Kidney (tissue), 13 donors: ENCODE measurements at regions not wholly inside any gene's neighbourhood (a gene's known extent, or its start where the extent isn't known, plus 50 kb on each side); places are given as distances from the start of the nearest gene placed in this dataset.

Source experiments
- DNase-seq, 5 donors: peaks; one replicate each; pipeline ENCODE4 v3.0.0-alpha.2; 2013 to 2020
- FAIRE-seq: peaks from 2 replicates; lab custom pipeline; 2012; peaks lifted over from hg19 to GRCh38; lab: Jason Lieb, UNC
- H3K27ac ChIP-seq, 2 donors: one replicate each; pipeline ENCODE4 v1.7.0; 2013; ENCODE audit warnings: low read depth in 2 of 2, low read length in 2 of 2, inconsistent platforms in 1 of 2
- H3K27me3 ChIP-seq: one replicate; pipeline ENCODE4 v1.7.1; 2013; ENCODE audit warnings: low read length, inconsistent platforms; ENCODE audit not compliant: control insufficient read depth, insufficient read depth
- H3K36me3 ChIP-seq, 3 donors: one replicate each; pipeline versions ENCODE4 v1.7.0 to v1.7.1; 2013; ENCODE audit warnings: low read length in 3 of 3, control low read depth in 1 of 3, inconsistent platforms in 1 of 3; ENCODE audit not compliant: insufficient read depth in 3 of 3, control insufficient read depth in 2 of 3
- H3K4me1 ChIP-seq, 3 donors: one replicate each; pipeline versions ENCODE4 v1.7.0 to v1.7.1; 2013; ENCODE audit warnings: low read length in 3 of 3, inconsistent platforms in 1 of 3, low read depth in 1 of 3; ENCODE audit not compliant: control insufficient read depth in 2 of 3, insufficient read depth in 2 of 3
- H3K4me3 ChIP-seq, 3 donors: one replicate each; pipeline versions ENCODE4 v1.7.0 to v1.8.1; 2013; ENCODE audit warnings: low read length in 3 of 3, control low read depth in 1 of 3, inconsistent platforms in 1 of 3
- H3K9ac ChIP-seq, 3 donors: one replicate each; pipeline versions ENCODE4 v1.7.0 to v1.7.1; 2013; ENCODE audit warnings: low read length in 3 of 3, control low read depth in 1 of 3, inconsistent platforms in 1 of 3
- H3K9me3 ChIP-seq, 3 donors: one replicate each; pipeline versions ENCODE4 v1.7.0 to v1.7.1; 2013; ENCODE audit warnings: low read length in 3 of 3, control low read depth in 1 of 3, inconsistent platforms in 1 of 3; ENCODE audit not compliant: control insufficient read depth in 2 of 3, insufficient read depth in 1 of 3
- CTCF ChIP-seq: IDR thresholded peaks from 3 replicates; pipeline ENCODE4 v1.5.1; 2012; ENCODE audit warnings: mild to moderate bottlenecking, moderate library complexity, borderline replicate concordance; ENCODE audit not compliant: insufficient read depth; ENCODE audit errors: extremely low read depth
- intact Hi-C: fragments of 100-400 bp; cut with DNase I; formaldehyde crosslinking; loops from one replicate; pipeline ENCODE4 v1.11.1; 2022
- donor health status: control.
- donor health status: control.
- donor health status: control.
- donor health status: control.
- donor health status: control.
- donor health status: DM: yes; HTN: yes; CAD: no.
- donor health status: Normal renal cell carcinoma (clear cell type).

GRCh38 chr2:2708575-2709430 lies 377.7 kb upstream of the MYT1L start:
- H3K9me3 ChIP-seq: no peaks in the 10 kb centered on the region
- H3K27ac ChIP-seq: no peak overlapping the region
- no peak overlapping the region for H3K9ac ChIP-seq
- no peak for TF ChIP-seq CTCF
- H3K4me3 ChIP-seq: no peak overlapping the region
- intact Hi-C loops: no loop called here
- DNase-seq: no peak
- H3K27me3 ChIP-seq: no peaks in the 10 kb centered on the region
- H3K4me1 ChIP-seq: no peaks in the 10 kb centered on the region
- H3K36me3 ChIP-seq: no peaks in the 10 kb centered on the region
- FAIRE-seq: no peak

DNA sequence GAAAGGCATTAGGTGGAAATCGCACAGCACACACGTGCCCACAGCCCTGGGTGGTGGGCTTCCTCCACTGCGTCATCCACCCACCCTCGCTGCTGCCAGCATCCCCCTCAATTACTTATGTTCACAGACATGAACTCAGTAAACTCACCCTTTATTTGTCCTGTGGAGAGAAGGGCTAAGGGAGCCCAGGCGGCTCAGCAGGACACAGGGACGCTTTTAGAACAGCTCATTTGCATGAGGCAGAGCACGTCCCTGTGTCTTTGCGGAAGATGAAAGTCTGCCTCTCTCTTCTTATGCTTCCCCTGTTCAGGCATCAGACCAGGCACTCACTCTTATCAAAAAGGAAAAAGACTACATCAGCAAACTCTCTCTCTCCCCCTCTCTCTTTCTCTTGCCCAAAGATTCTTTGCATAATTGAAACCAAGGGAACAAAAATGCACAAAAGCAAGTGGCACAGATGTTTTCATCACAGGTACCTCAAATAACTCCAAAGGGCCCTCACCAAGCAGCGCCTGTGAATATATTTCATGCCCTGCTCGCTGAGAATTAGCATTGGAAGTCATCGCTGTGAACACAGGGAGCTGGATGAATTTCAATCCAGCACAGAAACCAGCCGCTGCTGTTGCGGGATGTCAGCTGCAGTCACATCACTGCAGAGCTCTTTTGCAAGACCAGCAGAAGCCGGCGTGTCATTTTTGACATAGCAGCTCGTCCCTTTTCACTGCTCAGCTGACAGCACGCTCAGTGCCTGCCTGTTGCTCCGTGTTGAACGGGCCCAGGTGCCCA lies 376.3 kb upstream of the MYT1L start:
- no peaks in the 10 kb centered on the region for H3K36me3 ChIP-seq
- DNase-seq (no peak), FAIRE-seq (no peak)
- no peaks in the 10 kb centered on the region for H3K27me3 ChIP-seq
- H3K9ac ChIP-seq: no peak overlapping the region
- no peak overlapping the region for H3K27ac ChIP-seq
- H3K4me1 ChIP-seq: no peaks in the 10 kb centered on the region
- intact Hi-C loops: no loop called here
- H3K9me3 ChIP-seq: no peaks in the 10 kb centered on the region
- H3K4me3 ChIP-seq: no peak overlapping the region
- TF ChIP-seq CTCF: no peak

- no peaks in the 10 kb centered on the region for H3K27me3 ChIP-seq
- no peak for TF ChIP-seq CTCF
- no peak overlapping the region for H3K27ac ChIP-seq
- no peaks in the 10 kb centered on the region for H3K9me3 ChIP-seq
- no peaks in the 10 kb centered on the region for H3K4me1 ChIP-seq
- FAIRE-seq: no peak
- DNase-seq: no peak
- intact Hi-C loops: no loop called here
- no peak overlapping the region for H3K4me3 ChIP-seq
- no peak overlapping the region for H3K9ac ChIP-seq
- H3K36me3 ChIP-seq: no peaks in the 10 kb centered on the region
Observed at GRCh38 chr2:2706306-2706705, 375.2 kb upstream of the MYT1L start.
